Suprapubic skin (tissue), 4 donors: ENCODE measurements at regions not wholly inside any gene's neighbourhood (a gene's known extent, or its start where the extent isn't known, plus 50 kb on each side); places are given as distances from the start of the nearest gene placed in this dataset.

Experiments
- DNase-seq, 2 donors: peaks; one replicate each; pipeline ENCODE4 v3.0.0-alpha.2; 2019; ENCODE audit warnings: low spot score in 2 of 2
- H3K27ac ChIP-seq: fragments of 200-600 bp; sonication (generic); one replicate; pipeline ENCODE4 v1.5.1; 2019
- H3K27me3 ChIP-seq: fragments of 200-600 bp; sonication (generic); one replicate; pipeline ENCODE4 v1.5.1; 2019
- H3K36me3 ChIP-seq: fragments of 200-600 bp; sonication (generic); one replicate; pipeline ENCODE4 v1.5.1; 2019
- H3K4me1 ChIP-seq: fragments of 200-600 bp; sonication (generic); one replicate; pipeline ENCODE4 v1.5.1; 2019
- H3K4me3 ChIP-seq: fragments of 200-600 bp; sonication (generic); one replicate; pipeline ENCODE4 v1.5.1; 2019; ENCODE audit warnings: mild to moderate bottlenecking
- H3K9me3 ChIP-seq: fragments of 200-600 bp; sonication (generic); one replicate; pipeline ENCODE4 v1.5.1; 2019
- EP300 ChIP-seq: sonication (generic); formaldehyde crosslinking; IDR thresholded peaks from one replicate; pipeline ENCODE4 v1.6.1; 2017; ENCODE audit warnings: antibody characterized with exemption
- POLR2A ChIP-seq, 2 donors: fragments of 450-650 bp; IDR thresholded peaks; one replicate each; pipeline ENCODE4 v1.6.1; 2017; ENCODE audit warnings: antibody characterized with exemption in 2 of 2, mild to moderate bottlenecking in 2 of 2, moderate library complexity in 2 of 2
- POLR2AphosphoS5 ChIP-seq, 3 donors: sonication (generic); formaldehyde crosslinking; IDR thresholded peaks; one replicate each; pipeline ENCODE4 v1.6.1; 2017; ENCODE audit warnings: antibody characterized with exemption in 3 of 3
- WGBS: methylation state at CpG from one replicate; pipeline ENCODE4 v1.1.5; 2018; 5-methylcytosine and 5-hydroxymethylcytosine counted together
- TF ChIP-seq, protein P1 (sequence below), 2 donors: fragments of 200-600 bp in 1 of 2; fragments of 450-650 bp in 1 of 2; sonication (generic) in 1 of 2; IDR thresholded peaks; one replicate each; pipeline ENCODE4 v1.5.1; 2016 to 2019; ENCODE audit warnings: antibody characterized with exemption in 2 of 2, mild to moderate bottlenecking in 1 of 2, moderate library complexity in 1 of 2

- no peak for DNase-seq
- no peaks in the 10 kb centered on the region for H3K9me3 ChIP-seq
- peaks cover 59% of the 10 kb centered on the region for H3K27me3 ChIP-seq
- WGBS = 61% methylated on average over 8 of the region's 8 CpGs
- no peak overlapping the region for H3K4me3 ChIP-seq
- no peak overlapping the region for H3K27ac ChIP-seq
- TF ChIP-seq POLR2A (IDR thresholded peaks at IDR 0.05) (no peak), POLR2AphosphoS5 (IDR thresholded peaks at IDR 0.05) (no peak), EP300 (no peak)
- TF ChIP-seq, protein P1, sequence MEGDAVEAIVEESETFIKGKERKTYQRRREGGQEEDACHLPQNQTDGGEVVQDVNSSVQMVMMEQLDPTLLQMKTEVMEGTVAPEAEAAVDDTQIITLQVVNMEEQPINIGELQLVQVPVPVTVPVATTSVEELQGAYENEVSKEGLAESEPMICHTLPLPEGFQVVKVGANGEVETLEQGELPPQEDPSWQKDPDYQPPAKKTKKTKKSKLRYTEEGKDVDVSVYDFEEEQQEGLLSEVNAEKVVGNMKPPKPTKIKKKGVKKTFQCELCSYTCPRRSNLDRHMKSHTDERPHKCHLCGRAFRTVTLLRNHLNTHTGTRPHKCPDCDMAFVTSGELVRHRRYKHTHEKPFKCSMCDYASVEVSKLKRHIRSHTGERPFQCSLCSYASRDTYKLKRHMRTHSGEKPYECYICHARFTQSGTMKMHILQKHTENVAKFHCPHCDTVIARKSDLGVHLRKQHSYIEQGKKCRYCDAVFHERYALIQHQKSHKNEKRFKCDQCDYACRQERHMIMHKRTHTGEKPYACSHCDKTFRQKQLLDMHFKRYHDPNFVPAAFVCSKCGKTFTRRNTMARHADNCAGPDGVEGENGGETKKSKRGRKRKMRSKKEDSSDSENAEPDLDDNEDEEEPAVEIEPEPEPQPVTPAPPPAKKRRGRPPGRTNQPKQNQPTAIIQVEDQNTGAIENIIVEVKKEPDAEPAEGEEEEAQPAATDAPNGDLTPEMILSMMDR (IDR thresholded peaks at IDR 0.05) = no peak
- no peaks in the 10 kb centered on the region for H3K4me1 ChIP-seq
- no peaks in the 10 kb centered on the region for H3K36me3 ChIP-seq
These were observed 169.4 kb downstream of the ENGASE start for GRCh38 chr17:79243996-79244395.

DNA sequence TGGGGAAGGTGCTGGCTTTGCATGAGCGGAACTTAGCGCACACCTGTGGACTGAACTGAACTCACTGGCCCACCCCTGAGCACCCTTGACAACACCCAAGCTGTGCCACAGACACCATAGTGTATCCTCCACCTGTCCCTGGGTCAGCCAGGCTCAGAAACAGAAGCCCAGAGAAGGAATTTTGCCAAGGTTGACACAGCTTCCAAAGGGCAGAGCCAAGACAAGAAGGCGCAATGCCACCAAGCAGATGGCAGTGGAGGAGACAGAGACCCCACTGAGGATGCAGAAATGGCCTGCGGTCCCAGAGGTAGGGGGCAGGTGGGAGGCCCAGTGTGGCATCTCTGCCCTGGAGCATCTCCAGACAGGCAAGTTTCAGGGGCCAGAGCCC lies 169.0 kb downstream of the ENGASE start:
- Histone ChIP-seq H3K9me3 (no peaks in the 10 kb centered on the region), H3K27ac (no peak overlapping the region), H3K4me3 (no peak overlapping the region), H3K4me1 (no peaks in the 10 kb centered on the region), H3K36me3 (no peaks in the 10 kb centered on the region), H3K27me3 (peaks cover 58% of the 10 kb centered on the region)
- WGBS = 88% methylated on average over 2 of the region's 4 CpGs
- no peak for DNase-seq
- TF ChIP-seq EP300 = no peak
- no peak for TF ChIP-seq POLR2A (IDR thresholded peaks at IDR 0.05)
- TF ChIP-seq POLR2AphosphoS5 (IDR thresholded peaks at IDR 0.05) = no peak
- TF ChIP-seq, protein P1 (IDR thresholded peaks at IDR 0.05) = no peak

- no peaks in the 10 kb centered on the region for H3K9me3 ChIP-seq
- H3K27ac ChIP-seq = no peak overlapping the region
- no peak overlapping the region for H3K4me3 ChIP-seq
- H3K36me3 ChIP-seq = no peaks in the 10 kb centered on the region
- TF ChIP-seq, protein P1 (IDR thresholded peaks at IDR 0.05) = no peak
- no peak for TF ChIP-seq POLR2A (IDR thresholded peaks at IDR 0.05)
- no peak for TF ChIP-seq POLR2AphosphoS5 (IDR thresholded peaks at IDR 0.05)
- no peak for TF ChIP-seq EP300
- no peaks in the 10 kb centered on the region for H3K4me1 ChIP-seq
- WGBS = 71% methylated on average over 6 of the region's 10 CpGs
- H3K27me3 ChIP-seq = peaks cover 52% of the 10 kb centered on the region
- DNase-seq = no peak
These were observed 168.4 kb downstream of the ENGASE start for GRCh38 chr17:79242873-79243602.

DNA sequence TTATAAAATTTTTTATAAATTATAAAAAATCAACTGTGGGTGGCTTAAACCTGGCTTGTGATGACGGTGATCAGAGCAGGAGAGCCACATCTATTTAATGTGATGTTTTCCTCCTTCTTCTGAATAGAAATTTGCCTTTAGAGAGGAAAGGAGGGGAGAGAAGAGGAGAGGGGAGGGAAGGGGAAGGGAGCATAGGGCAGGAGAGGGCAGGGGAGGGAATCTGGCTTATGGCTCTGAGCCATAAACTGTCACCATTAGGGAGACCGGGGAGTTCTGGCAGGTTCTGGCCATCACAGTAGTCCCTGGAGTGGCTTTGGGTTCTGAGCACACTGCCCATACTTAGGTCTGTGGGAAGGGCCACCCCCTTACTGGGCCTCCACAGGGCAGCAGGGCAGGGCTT lies 167.8 kb downstream of the ENGASE start:
- peaks cover 51% of the 10 kb centered on the region for H3K27me3 ChIP-seq
- 61% methylated on average over 2 of the region's 2 CpGs for WGBS

DNA sequence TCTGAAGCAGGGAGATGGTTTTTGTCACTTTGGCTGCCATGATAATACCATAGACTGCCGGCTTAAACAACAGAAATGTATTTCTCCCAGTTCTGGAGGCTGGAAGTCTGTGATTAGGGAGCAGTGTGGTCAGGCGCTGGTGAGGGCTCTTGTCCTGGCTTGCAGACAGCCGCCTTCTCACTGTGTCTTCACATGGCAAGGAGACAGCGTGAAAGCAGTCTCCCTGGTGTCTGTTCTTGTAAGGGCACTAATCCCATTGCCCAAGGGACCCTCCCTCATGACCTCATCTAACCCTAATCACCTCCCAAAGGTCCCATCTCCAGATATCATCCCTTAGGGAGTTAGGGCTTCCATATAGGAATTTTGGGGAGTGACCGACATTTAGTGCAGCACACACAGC lies 167.0 kb downstream of the ENGASE start:
- TF ChIP-seq, protein P1 (IDR thresholded peaks at IDR 0.05) = no peak
- TF ChIP-seq POLR2A (IDR thresholded peaks at IDR 0.05) = no peak
- TF ChIP-seq EP300 = no peak
- TF ChIP-seq POLR2AphosphoS5 (IDR thresholded peaks at IDR 0.05) = no peak
- H3K27ac ChIP-seq = no peak overlapping the region
- no peaks in the 10 kb centered on the region for H3K36me3 ChIP-seq
- peaks cover 46% of the 10 kb centered on the region for H3K27me3 ChIP-seq
- H3K4me3 ChIP-seq = no peak overlapping the region
- H3K9me3 ChIP-seq = no peaks in the 10 kb centered on the region
- no peaks in the 10 kb centered on the region for H3K4me1 ChIP-seq
- no peak for DNase-seq
- 80% methylated on average over 5 of the region's 5 CpGs for WGBS

More for the DNA sequence above, 167.8 kb downstream of the ENGASE start:
- Histone ChIP-seq H3K9me3 (no peaks in the 10 kb centered on the region), H3K4me3 (no peak overlapping the region), H3K27ac (no peak overlapping the region), H3K36me3 (no peaks in the 10 kb centered on the region), H3K4me1 (no peaks in the 10 kb centered on the region)
- DNase-seq = no peak
- TF ChIP-seq POLR2A (IDR thresholded peaks at IDR 0.05) (no peak), POLR2AphosphoS5 (IDR thresholded peaks at IDR 0.05) (no peak), EP300 (no peak)
- TF ChIP-seq, protein P1 (IDR thresholded peaks at IDR 0.05) = no peak
